GM12872 (cell line): ENCODE measurements at regions not wholly inside any gene's neighbourhood (a gene's known extent, or its start where the extent isn't known, plus 50 kb on each side); places are given as distances from the start of the nearest gene placed in this dataset.
A peak's percentile ranks its signal among the peaks of the same experiment; 100 is the strongest.

Experiments used
- CTCF ChIP-seq: IDR thresholded peaks from 3 replicates; pipeline ENCODE4 v1.5.1; 2011; ENCODE audit warnings: low read depth, mild to moderate bottlenecking, low read length, moderate library complexity; ENCODE audit not compliant: insufficient read depth

- no peak for TF ChIP-seq CTCF
Measured at GRCh38 chr4:100952590-100952989, 394.7 kb downstream of the PPP3CA start.

GRCh38 chr4:100949350-100949935 lies 397.9 kb downstream of the PPP3CA start:
- no peak for TF ChIP-seq CTCF

- TF ChIP-seq CTCF: no peak
Measured at GRCh38 chr4:100948911-100949310, 398.4 kb downstream of the PPP3CA start.

GRCh38 chr4:100945789-100946188 lies 401.5 kb downstream of the PPP3CA start:
- TF ChIP-seq CTCF: no peak

GRCh38 chr4:100938698-100939097 lies 408.6 kb downstream of the PPP3CA start:
- no peak for TF ChIP-seq CTCF

GRCh38 chr4:100936661-100937375 lies 410.5 kb downstream of the PPP3CA start:
- TF ChIP-seq CTCF: no peak

GRCh38 chr4:100935090-100935489 lies 412.2 kb downstream of the PPP3CA start:
- peak; percentile 50; the same call in 2 of the 3 replicates for TF ChIP-seq CTCF
